H1 (cell line): ENCODE measurements at regions not wholly inside any gene's neighbourhood (a gene's known extent, or its start where the extent isn't known, plus 50 kb on each side); places are given as distances from the start of the nearest gene placed in this dataset.

Experiments used
- CTCF ChIA-PET: fragments of 300-600 bp; sonication (Branson Sonifier 250); formaldehyde crosslinking; loops from one replicate; lab custom pipeline; 2021; ENCODE audit not compliant: partially characterized antibody; lab: Charles Lee
- POLR2A ChIA-PET: fragments of 300-600 bp; sonication (Branson Sonifier 250); formaldehyde crosslinking; loops from one replicate; lab custom pipeline; 2021; ENCODE audit warnings: inconsistent platforms; ENCODE audit not compliant: partially characterized antibody; lab: Charles Lee
- DNase-seq, 2 experiments: peaks; one replicate each; pipeline versions ENCODE4 v3.0.0 to v3.0.0-alpha.2; 2010 to 2022; ENCODE audit warnings: low spot score in 2 of 2, low read depth in 1 of 2, mixed read lengths in 1 of 2
- FAIRE-seq: peaks from 2 replicates; lab custom pipeline; 2011; peaks lifted over from hg19 to GRCh38; lab: Jason Lieb, UNC
- H2AFZ ChIP-seq: 2 replicates; pipeline ENCODE4 v1.8.1; 2012; ENCODE audit warnings: low read length, inconsistent platforms
- H2AK5ac ChIP-seq: 2 replicates; pipeline ENCODE4 v1.6.1; 2013; ENCODE audit warnings: low read depth, low read length
- H2BK120ac ChIP-seq: replicated peaks from 2 replicates; pipeline ENCODE3; 2013; ENCODE audit warnings: low read depth, low read length, inconsistent platforms
- H2BK12ac ChIP-seq: 2 replicates; pipeline ENCODE4 v1.6.1; 2013; ENCODE audit warnings: low read depth, low read length
- H2BK15ac ChIP-seq: 2 replicates; pipeline ENCODE4 v1.6.1; 2013; ENCODE audit warnings: low read length
- H2BK20ac ChIP-seq: 2 replicates; pipeline ENCODE4 v1.6.1; 2013; ENCODE audit warnings: low read length
- H2BK5ac ChIP-seq: 2 replicates; pipeline ENCODE4 v1.6.1; 2013; ENCODE audit warnings: low read depth, low read length
- H3K14ac ChIP-seq: 2 replicates; pipeline ENCODE4 v1.6.1; 2013; ENCODE audit warnings: inconsistent platforms; ENCODE audit not compliant: insufficient read length
- H3K18ac ChIP-seq: 2 replicates; pipeline ENCODE4 v1.6.1; 2013; ENCODE audit warnings: low read length; ENCODE audit errors: extremely low read depth
- H3K23ac ChIP-seq: 2 replicates; pipeline ENCODE4 v1.6.1; 2013; ENCODE audit warnings: inconsistent platforms; ENCODE audit not compliant: insufficient read length
- H3K23me2 ChIP-seq: 2 replicates; pipeline ENCODE4 v1.6.1; 2013; ENCODE audit warnings: low read depth, low read length
- H3K27ac ChIP-seq: 2 replicates; pipeline ENCODE4 v1.6.1; 2011; ENCODE audit warnings: low read depth, low read length, inconsistent platforms
- H3K27me3 ChIP-seq, 4 experiments: replicated peaks in 1 of 4; 1 replicate in 1 of 4; 2 replicates in 3 of 4; pipeline versions ENCODE4 v1.6.1 to v1.8.1; 2011 to 2013; ENCODE audit warnings: low read length in 3 of 4, mild to moderate bottlenecking in 3 of 4, inconsistent platforms in 2 of 4, mixed read lengths in 2 of 4, moderate library complexity in 1 of 4; ENCODE audit not compliant: control insufficient read depth in 3 of 4, insufficient read depth in 3 of 4; ENCODE audit errors: extremely low read depth in 1 of 4
- H3K36me3 ChIP-seq, 4 experiments: 2 replicates each; pipeline versions ENCODE4 v1.6.1 to v1.8.1; 2011 to 2013; ENCODE audit warnings: mild to moderate bottlenecking in 4 of 4, low read length in 3 of 4, moderate library complexity in 2 of 4, control low read depth in 1 of 4, inconsistent platforms in 1 of 4; ENCODE audit not compliant: insufficient read depth in 4 of 4, control insufficient read depth in 2 of 4
- H3K4ac ChIP-seq: replicated peaks from 2 replicates; pipeline ENCODE3; 2013; ENCODE audit warnings: low read length, low read depth, mixed read lengths, inconsistent platforms; ENCODE audit not compliant: insufficient read length
- H3K4me1 ChIP-seq, 4 experiments: replicated peaks in 1 of 4; 1 replicate in 1 of 4; 2 replicates in 3 of 4; pipeline versions ENCODE4 v1.6.1 to v1.8.1; 2011 to 2013; ENCODE audit warnings: low read length in 3 of 4, inconsistent platforms in 2 of 4, mixed read lengths in 1 of 4; ENCODE audit not compliant: insufficient read depth in 4 of 4, control insufficient read depth in 3 of 4
- H3K4me2 ChIP-seq, 2 experiments: 2 replicates each; pipeline versions ENCODE4 v1.6.1 to v1.8.1; 2011 to 2013; ENCODE audit warnings: low read depth in 2 of 2, low read length in 2 of 2, control low read depth in 1 of 2, inconsistent platforms in 1 of 2, mild to moderate bottlenecking in 1 of 2; ENCODE audit not compliant: insufficient read depth in 1 of 2
- H3K4me3 ChIP-seq, 4 experiments: fragments of 200-600, 300-600 bp in 1 of 4; sonication (generic), shearing (Covaris generic), sonication (Bioruptor Twin) in 1 of 4; 2 replicates each; pipeline versions ENCODE4 v1.5.1 to v1.8.1; 2011 to 2016; ENCODE audit warnings: low read length in 4 of 4, low read depth in 3 of 4, control low read depth in 2 of 4, inconsistent platforms in 2 of 4, mild to moderate bottlenecking in 2 of 4, mixed read lengths in 1 of 4, moderate library complexity in 1 of 4; ENCODE audit not compliant: insufficient read depth in 2 of 4; ENCODE audit errors: extremely low read depth in 1 of 4
- H3K56ac ChIP-seq: replicated peaks from 2 replicates; pipeline ENCODE3; 2013; ENCODE audit warnings: low read depth, mild to moderate bottlenecking, mixed read lengths, low read length, inconsistent platforms; ENCODE audit not compliant: insufficient read length
- H3K79me1 ChIP-seq: 2 replicates; pipeline ENCODE4 v1.6.1; 2013; ENCODE audit warnings: low read depth, low read length, control low read depth
- H3K79me2 ChIP-seq, 2 experiments: 2 replicates each; pipeline versions ENCODE4 v1.6.1 to v1.8.1; 2012 to 2013; ENCODE audit warnings: low read length in 2 of 2, mild to moderate bottlenecking in 2 of 2, inconsistent platforms in 1 of 2; ENCODE audit not compliant: insufficient read depth in 2 of 2, control insufficient read depth in 1 of 2
- H3K9ac ChIP-seq, 4 experiments: replicated peaks in 1 of 4; 1 replicate in 1 of 4; 2 replicates in 3 of 4; pipeline versions ENCODE4 v1.6.1 to v1.8.1; 2011 to 2013; ENCODE audit warnings: low read depth in 3 of 4, low read length in 3 of 4, control low read depth in 2 of 4, mild to moderate bottlenecking in 2 of 4, moderate library complexity in 2 of 4, inconsistent platforms in 1 of 4; ENCODE audit errors: extremely low read depth in 1 of 4
- H3K9me3 ChIP-seq, 2 experiments: 2 replicates each; pipeline versions ENCODE4 v1.6.1 to v1.8.1; 2012 to 2013; ENCODE audit warnings: mild to moderate bottlenecking in 2 of 2, moderate library complexity in 2 of 2, control low read depth in 1 of 2, inconsistent platforms in 1 of 2, low read depth in 1 of 2, low read length in 1 of 2, mixed read lengths in 1 of 2; ENCODE audit not compliant: insufficient read depth in 2 of 2
- H4K20me1 ChIP-seq, 2 experiments: replicated peaks in 1 of 2; 2 replicates each; pipeline versions ENCODE3 to v1.8.1; 2011 to 2013; ENCODE audit warnings: inconsistent platforms in 2 of 2, low read length in 2 of 2, mild to moderate bottlenecking in 1 of 2; ENCODE audit not compliant: insufficient read depth in 2 of 2, control insufficient read depth in 1 of 2
- H4K5ac ChIP-seq: 2 replicates; pipeline ENCODE4 v1.6.1; 2013; ENCODE audit warnings: low read length, low read depth, mixed read lengths, inconsistent platforms; ENCODE audit not compliant: insufficient read length
- H4K8ac ChIP-seq: 2 replicates; pipeline ENCODE4 v1.8.0; 2013; ENCODE audit warnings: mild to moderate bottlenecking, moderate library complexity, low read length, inconsistent platforms; ENCODE audit not compliant: insufficient read depth; ENCODE audit errors: extremely low read depth
- H4K91ac ChIP-seq: replicated peaks from 2 replicates; pipeline ENCODE3; 2013; ENCODE audit warnings: low read length, mixed read lengths, inconsistent platforms; ENCODE audit not compliant: insufficient read length
- BCL11A ChIP-seq, 2 experiments: IDR thresholded peaks; one replicate each; pipeline ENCODE4 v1.6.1; 2011; ENCODE audit warnings: low read depth in 2 of 2, low read length in 2 of 2, mild to moderate bottlenecking in 2 of 2
- BRCA1 ChIP-seq: IDR thresholded peaks from 2 replicates; pipeline ENCODE4 v1.6.1; 2012; ENCODE audit warnings: low read depth, low read length, improper control_type of control experiment
- CTBP2 ChIP-seq: IDR thresholded peaks from 2 replicates; pipeline ENCODE4 v1.7.0; 2011; ENCODE audit warnings: borderline replicate concordance, mild to moderate bottlenecking, moderate library complexity, mixed read lengths, low read length; ENCODE audit not compliant: insufficient read depth, insufficient read length
- CTCF ChIP-seq, 3 experiments: IDR thresholded peaks; 1 replicate in 2 of 3; 2 replicates in 1 of 3; pipeline versions ENCODE4 v1.5.1 to v1.6.1; 2011; ENCODE audit warnings: low read length in 3 of 3, mild to moderate bottlenecking in 3 of 3, inconsistent platforms in 2 of 3, low read depth in 1 of 3, moderate library complexity in 1 of 3; ENCODE audit not compliant: insufficient read depth in 1 of 3; ENCODE audit errors: control extremely low read depth in 1 of 3
- GTF2F1 ChIP-seq: IDR thresholded peaks from 2 replicates; pipeline ENCODE4 v1.6.1; 2012; ENCODE audit warnings: low read depth, low read length, improper control_type of control experiment, borderline replicate concordance
- MAFK ChIP-seq: IDR thresholded peaks from 2 replicates; pipeline ENCODE4 v1.6.1; 2012; ENCODE audit warnings: low read depth, mild to moderate bottlenecking, improper control_type of control experiment, low read length
- RFX5 ChIP-seq: IDR thresholded peaks from 2 replicates; pipeline ENCODE4 v1.6.1; 2011; ENCODE audit warnings: low read depth, low read length, improper control_type of control experiment, borderline replicate concordance
- SIN3A ChIP-seq, 2 experiments: IDR thresholded peaks in 1 of 2; conservative IDR thresholded peaks in 1 of 2; 2 replicates each; pipeline ENCODE4 v1.6.1; 2011 to 2012; ENCODE audit warnings: low read length in 2 of 2, improper control_type of control experiment in 1 of 2, low read depth in 1 of 2, mild to moderate bottlenecking in 1 of 2
- SP2 ChIP-seq: IDR thresholded peaks from 2 replicates; pipeline ENCODE4 v1.6.1; 2012; ENCODE audit warnings: mild to moderate bottlenecking, low read length, inconsistent platforms
- SP4 ChIP-seq: IDR thresholded peaks from 2 replicates; pipeline ENCODE4 v1.6.1; 2012; ENCODE audit warnings: low read length, inconsistent platforms
- SUZ12 ChIP-seq: fragments of 200-600 bp; sonication (generic); IDR thresholded peaks from 2 replicates; pipeline ENCODE4 v1.6.1; 2012; ENCODE audit warnings: mild to moderate bottlenecking, inconsistent platforms, low read length, moderate library complexity, mixed read lengths
- TCF12 ChIP-seq: IDR thresholded peaks from 2 replicates; pipeline ENCODE4 v1.6.1; 2011; ENCODE audit warnings: low read depth, mild to moderate bottlenecking, low read length
- WGBS, 2 experiments: shearing (Covaris generic) in 1 of 2; methylation state at CpG; one replicate each; pipeline versions ENCODE4 v1.1.6 to v1.1.7; 2013 to 2015; ENCODE audit warnings: low lambda C conversion rate in 2 of 2, mixed read lengths in 2 of 2, inconsistent platforms in 1 of 2, low coverage in 1 of 2, missing lambda C conversion rate in 1 of 2; ENCODE audit not compliant: insufficient replicate concordance in 2 of 2, insufficient coverage in 1 of 2, insufficient read length in 1 of 2; ENCODE audit errors: extremely low coverage in 1 of 2, missing lambda C conversion rate in 1 of 2; 5-methylcytosine and 5-hydroxymethylcytosine counted together

GRCh38 chr2:150762571-150762970 is 275.1 kb upstream of the RND3 start:
- Histone ChIP-seq H4K5ac (no peak overlapping the region), H3K23ac (no peak overlapping the region), H3K27ac (no peak overlapping the region), H3K9ac (no peak overlapping the region), H3K4me2 (no peak overlapping the region), H3K27me3 (no peaks in the 10 kb centered on the region), H3K79me1 (no peaks in the 10 kb centered on the region), H3K79me2 (no peaks in the 10 kb centered on the region), H4K91ac (no peak overlapping the region), H3K56ac (no peak overlapping the region), H2AK5ac (no peak overlapping the region), H3K9me3 (0 out of 4 replicates have a peak, but pooled peaks cover 0 to 9% of the 10 kb centered on the region in 2 experiments), H2BK120ac (no peak overlapping the region), H3K4ac (no peak overlapping the region), H2BK5ac (no peak overlapping the region), H3K14ac (no peak overlapping the region), H4K8ac (no peak overlapping the region), H2BK15ac (no peak overlapping the region), H3K18ac (no peak overlapping the region), H3K4me1 (peaks cover 0 to 2% (median 0%) of the 10 kb centered on the region in 4 experiments; a peak in 1 of 7 replicates), H2BK12ac (no peak overlapping the region), H3K36me3 (no peaks in the 10 kb centered on the region), H2AFZ (no peak overlapping the region), H3K4me3 (no peak overlapping the region), H3K23me2 (no peaks in the 10 kb centered on the region), H4K20me1 (no peaks in the 10 kb centered on the region), H2BK20ac (no peak overlapping the region)
- FAIRE-seq, result no peak
- ChIA-PET POLR2A (no interaction called here), CTCF (interaction anchor here (1.3 kb wide), 1 partner anchor 13 kb away, joined by 4 read pairs; no protein-coding TSS in a partner anchor)
- DNase-seq, result no peak
- WGBS, 2 experiments, result 50% methylated on average over 2 of the region's 2 CpGs; no CpG with 5 or more reads in 1 of the 2 experiments
- TF ChIP-seq BCL11A (IDR thresholded peaks at IDR 0.05; ENCODE audit: low read depth in 2 of 2, low read length in 2 of 2), result no peak
- TF ChIP-seq SUZ12, result no peak
- no peak for TF ChIP-seq CTCF (IDR thresholded peaks at IDR 0.05; ENCODE audit: control extremely low read depth in 1 of 3, insufficient read depth in 1 of 3, low read depth in 1 of 3, low read length in 3 of 3)
- no peak for TF ChIP-seq SP2
- no peak for TF ChIP-seq TCF12
- TF ChIP-seq GTF2F1, result no peak
- no peak for TF ChIP-seq SIN3A (conservative IDR thresholded peaks at IDR 0.05 in 1 of 2, IDR thresholded peaks at IDR 0.05 in 1 of 2; ENCODE audit: low read depth in 1 of 2, low read length in 2 of 2)
- TF ChIP-seq SP4, result no peak
- TF ChIP-seq BRCA1, result no peak
- TF ChIP-seq RFX5, result no peak
- TF ChIP-seq CTBP2, result no peak
- no peak for TF ChIP-seq MAFK
